DMS153 treated with DMSO at 0.1 percent for 48 hours (cell line): ENCODE measurements at regions not wholly inside any gene's neighbourhood (a gene's known extent, or its start where the extent isn't known, plus 50 kb on each side); places are given as distances from the start of the nearest gene placed in this dataset.
"Not testable (repeated sequence)": the region's sequence is repeated elsewhere in the genome, so short reads cannot be mapped to it uniquely, and the experiment has no call there.

ENCODE experiments used
- DNase-seq: peaks from one replicate; lab custom pipeline; 2025; ENCODE audit not compliant: unreplicated experiment; lab: John Stamatoyannopoulos, UW

DNA sequence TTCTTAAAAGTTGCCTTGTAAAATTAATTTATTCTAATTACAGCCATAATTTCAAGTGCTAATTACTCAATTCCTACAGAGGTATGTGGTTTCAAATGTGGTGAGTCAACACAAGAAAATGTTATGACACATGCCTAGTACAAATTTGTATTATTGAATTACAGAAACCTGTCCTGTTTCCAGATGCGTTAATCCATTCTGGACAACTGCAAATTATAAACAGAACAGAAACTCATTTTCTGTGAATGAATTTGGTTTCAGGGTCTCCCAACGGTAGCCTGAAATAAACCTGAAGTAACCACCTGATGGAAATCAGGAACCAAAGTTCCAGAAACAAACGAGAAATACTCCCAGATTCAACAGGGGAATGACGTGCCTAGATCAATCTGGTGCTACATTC lies 328.6 kb upstream of the F9 start:
- DNase-seq, result no peak

DNA sequence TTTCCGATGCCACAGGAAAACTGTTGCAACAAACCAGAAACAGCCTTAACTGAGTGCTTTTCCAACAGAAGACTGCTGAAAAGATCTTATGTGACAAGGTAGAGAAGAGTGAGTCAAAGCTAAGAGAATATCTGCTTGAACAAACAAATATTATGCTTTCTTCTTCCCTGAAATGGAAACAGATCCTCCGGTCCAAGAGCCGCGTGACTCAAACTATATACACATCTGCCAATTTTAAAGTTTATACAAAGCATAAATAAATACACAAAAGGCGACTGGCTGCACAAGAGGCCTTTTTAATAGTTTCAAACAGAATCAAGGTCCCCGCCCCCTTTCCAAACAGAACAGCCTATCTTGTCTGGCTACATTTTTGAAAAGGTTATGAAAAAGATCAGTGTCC lies 329.7 kb upstream of the F9 start:
- DNase-seq, result no peak

DNA sequence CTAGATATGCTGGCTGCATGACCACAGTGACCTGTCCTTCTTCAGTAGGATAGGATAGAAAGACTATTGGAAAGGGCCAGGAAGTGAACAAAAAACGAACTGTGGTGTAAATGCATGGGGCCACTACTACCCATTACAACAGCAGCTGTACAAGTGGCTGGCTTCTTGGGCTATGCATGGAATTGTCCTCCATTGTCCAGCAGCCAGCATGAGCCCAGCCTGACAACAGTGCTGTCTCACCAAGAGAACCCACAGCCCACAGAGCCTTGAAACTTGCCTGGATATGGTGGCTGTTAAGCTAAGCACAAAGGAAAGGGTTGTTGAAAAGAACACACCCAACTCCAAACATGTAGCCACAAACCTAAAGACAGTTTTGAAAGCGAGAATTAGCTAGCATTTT lies 330.2 kb upstream of the F9 start:
- DNase-seq, result no peak

DNA sequence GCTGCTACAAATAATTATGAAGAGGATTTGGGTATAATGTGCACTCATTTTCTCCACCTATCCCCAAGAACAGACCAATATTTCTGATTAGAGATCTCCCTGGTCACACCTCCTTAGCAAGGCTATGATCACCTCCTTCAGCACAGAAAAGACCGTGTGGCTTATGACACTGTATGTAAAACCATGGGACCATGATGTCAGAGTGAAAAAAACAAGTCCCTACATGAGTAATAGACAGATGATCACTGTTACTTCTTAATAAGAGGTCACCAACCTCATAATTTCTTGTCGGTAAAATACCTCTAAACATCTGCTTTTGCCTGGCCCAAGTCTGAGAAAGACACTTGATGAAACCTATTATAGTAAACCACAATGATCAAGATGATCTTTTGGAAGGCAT lies 330.6 kb upstream of the F9 start:
- no peak for DNase-seq

DNA sequence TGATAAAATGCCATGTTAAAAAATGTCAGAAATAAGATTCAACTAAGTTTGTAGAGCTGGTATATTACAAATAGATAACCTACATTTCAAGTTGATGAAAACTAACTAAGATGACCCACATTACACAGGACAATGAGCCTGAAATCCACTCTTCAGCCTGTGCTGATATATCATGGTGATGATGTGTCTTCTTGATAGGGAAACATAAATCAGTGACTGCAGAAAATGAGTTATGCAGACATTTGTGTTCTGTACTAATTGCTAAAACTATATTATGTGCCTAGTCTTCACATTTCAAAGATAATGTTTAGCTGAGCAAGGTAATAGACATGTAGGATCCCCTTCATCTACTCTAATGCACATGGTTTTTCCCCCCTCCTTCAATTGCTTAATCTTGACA lies 331.6 kb upstream of the F9 start:
- no peak for DNase-seq

DNA sequence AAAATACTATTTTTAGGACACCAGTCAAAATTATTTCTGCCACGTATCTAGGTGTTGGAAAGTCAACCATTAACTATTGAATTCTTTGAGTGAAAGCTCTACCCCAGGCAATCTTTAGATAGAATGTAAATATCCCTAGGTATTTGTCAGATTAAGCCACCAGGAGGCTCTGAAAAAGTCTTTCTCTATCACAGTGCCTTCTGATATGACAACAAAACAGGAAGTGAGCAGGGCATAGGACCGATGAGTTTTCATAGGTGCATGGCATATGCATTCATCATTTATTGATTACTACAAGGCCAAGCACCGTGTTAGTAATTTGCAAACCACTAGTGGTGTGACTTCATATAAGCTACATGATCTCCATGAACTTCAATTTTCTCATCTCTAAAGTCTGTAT lies 333.6 kb upstream of the F9 start:
- DNase-seq, result no peak

DNA sequence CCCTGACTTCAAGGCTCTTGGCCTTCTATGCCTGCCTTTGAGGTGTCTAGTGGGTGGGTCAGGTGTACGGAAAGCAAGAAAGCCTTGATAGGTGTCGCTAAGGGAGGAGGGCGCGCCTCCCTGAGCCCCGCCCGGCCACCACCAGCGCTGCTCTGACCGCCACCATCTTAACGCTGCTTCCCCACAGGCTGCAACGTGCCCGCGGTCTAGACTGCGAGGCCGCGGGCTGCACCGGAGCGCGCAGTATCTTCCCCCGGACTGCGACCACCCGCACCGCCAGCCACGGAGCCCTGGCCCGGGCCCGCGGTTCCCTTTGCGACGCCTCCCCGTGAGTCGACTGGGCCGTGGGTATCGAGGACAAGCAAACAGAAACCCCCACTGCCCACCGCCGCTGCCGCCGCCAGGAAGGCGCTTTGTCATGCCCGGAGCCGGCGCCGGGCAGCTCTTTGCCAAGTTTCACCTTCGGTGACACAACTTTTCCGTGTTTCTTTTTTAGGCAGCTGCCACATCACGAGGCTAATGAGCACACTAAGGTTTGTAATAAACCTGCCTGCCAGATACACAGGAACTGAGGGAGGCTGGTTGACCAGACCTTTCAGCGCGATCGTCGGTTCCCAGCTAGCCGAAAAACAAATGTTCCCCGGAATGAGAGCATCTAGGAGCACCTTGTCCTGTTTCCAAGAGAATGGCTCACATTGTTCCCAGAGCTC lies 335.8 kb upstream of the F9 start:
- DNase-seq, result no peak

DNA sequence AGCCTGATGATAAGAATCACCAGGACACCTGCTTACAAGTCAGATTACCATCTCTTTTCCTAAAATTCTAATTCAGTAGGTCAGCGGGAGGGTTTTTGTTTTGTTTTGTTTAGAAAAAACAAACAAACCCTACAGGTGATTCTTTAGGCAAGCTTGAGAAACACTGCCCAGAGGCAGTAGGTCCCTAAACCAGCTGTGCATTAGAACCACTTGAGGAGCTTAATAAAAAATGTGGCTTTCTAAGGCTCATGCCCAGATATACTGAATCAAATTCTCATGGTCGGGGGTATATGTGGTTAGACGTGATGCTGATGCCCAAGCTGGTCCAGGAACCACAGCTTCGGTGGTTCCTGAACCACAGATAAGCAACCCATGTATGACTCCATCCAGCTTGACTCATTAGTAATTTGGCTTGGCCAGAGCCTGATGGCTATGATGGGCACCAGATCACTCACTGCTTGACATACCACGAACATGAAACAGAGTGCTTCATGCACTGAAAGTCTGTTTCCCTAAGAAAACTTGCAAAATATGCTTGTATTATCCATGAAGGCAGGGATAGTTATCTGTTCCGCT lies 338.1 kb upstream of the F9 start:
- DNase-seq, result no peak

DNA sequence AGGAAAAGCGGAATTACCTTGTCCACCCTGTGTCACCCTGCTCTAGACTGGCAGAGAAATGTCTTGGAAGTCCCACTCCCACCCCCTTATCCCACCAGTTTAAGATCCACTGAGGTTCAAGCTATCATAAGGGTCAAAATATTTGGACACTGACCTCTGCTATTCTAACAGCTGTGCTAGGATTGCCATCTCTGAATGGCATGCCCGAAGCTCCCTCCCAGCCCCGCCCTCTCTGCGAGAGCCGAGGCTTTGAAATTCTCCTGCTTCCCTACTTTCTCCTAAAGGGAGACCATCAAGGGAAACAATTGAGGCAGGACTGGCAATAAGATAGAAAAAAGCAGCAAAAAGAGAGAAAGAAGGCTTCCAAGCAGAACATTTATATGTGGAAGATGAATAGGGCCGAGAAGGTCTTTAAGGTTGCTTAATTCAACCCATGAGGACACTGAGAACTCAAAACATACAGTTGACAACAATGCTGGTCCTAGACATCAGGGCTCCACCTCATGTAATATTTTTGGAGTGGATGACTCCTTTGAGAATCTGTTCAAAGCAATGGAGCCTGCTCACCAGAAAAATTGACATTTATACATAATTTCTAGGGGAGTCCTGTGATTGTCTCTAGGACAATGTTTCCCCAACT lies 338.7 kb upstream of the F9 start:
- no peak for DNase-seq

DNA sequence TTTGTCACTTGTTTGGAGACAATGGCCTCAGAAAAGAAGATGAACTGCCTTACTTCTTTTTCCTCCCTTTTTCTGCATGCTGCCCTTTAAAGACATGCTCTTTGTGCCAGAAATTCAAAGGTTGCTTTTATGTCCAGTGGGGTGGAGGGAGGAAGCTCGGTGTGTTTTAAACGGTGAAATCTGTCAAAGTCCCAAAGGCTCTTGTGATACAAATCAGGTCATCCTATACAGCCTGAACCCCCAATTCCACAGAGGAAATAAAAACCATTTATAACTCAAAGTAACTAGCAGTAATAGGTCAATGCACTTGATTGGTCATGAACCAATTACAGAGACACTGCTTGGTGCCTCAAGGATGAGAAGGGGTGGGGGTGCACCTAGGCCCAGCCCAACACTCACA lies 339.3 kb upstream of the F9 start:
- no peak for DNase-seq

DNA sequence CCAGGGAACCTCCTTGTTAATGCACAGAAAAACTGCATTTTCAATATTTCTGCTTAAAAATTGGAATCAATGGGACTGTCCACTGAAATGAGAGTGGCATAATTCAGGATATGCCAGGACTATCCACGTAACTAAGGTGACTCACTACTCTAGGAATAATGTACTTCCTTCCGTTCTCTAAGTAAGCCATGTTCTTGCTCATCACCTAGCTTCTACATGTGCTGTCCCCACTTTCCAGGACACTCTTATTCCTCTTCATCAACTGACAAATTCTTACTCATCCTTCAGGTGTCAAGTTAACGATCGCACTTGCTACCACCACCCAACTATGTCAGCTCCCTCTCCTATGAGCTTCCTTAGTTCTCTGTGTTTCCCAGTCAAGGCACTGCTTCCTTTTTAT lies 342.8 kb upstream of the F9 start:
- DNase-seq, result no peak

DNA sequence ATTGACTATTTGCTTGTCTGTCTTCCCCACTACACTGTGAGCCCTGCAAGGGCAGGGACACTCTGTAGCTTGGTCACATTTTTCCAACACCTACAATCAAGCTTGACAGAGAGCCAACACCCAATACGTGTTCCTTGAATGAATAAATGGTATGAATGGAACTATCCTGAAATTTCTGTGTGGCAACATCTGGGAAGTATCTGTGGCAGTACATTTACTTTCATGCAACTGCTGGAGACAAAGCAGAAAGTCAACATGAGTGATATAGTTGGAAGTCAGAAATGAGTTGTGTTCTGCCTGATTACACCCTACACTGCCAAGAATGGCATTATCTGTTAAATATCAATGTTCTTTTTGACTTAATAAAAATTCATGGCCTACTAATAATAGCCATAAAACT lies 343.5 kb upstream of the F9 start:
- DNase-seq, result no peak

DNA sequence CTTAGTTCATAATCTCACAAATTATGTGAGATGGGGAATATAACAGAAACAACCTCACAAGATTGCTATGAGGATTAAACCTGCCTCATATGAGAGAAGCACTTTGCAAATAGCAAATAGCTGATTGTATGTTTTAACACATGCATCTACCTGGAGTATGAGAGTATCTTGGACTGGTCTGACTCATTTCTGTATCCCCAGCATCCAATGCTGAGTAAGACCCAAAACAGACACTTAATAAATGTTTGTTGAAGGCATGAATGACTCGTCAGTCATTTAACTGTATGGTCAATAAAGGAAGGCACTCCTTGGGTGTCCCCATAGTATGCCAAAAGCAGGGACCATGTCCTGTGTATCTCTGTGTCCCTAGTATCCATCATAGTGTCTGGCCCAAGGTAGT lies 350.9 kb upstream of the F9 start:
- no peak for DNase-seq

DNA sequence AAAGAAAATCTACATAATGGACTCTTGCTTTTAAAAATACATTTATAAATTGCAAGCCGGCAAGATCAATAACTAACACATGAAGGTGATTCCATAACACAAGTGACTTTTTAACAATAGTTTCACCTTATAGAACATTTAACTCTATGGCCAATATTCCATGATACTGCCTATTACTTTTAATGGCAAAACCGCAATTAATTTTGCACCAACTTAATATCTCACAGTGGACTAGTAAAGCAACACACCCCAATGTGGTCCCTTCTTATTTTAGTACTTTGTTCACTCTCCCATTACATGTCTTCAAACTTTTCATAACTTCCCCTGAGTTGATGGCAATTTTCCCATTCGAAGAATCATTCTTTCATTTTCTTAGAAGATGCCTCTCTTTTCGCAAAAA lies 351.6 kb upstream of the F9 start:
- no peak for DNase-seq

DNA sequence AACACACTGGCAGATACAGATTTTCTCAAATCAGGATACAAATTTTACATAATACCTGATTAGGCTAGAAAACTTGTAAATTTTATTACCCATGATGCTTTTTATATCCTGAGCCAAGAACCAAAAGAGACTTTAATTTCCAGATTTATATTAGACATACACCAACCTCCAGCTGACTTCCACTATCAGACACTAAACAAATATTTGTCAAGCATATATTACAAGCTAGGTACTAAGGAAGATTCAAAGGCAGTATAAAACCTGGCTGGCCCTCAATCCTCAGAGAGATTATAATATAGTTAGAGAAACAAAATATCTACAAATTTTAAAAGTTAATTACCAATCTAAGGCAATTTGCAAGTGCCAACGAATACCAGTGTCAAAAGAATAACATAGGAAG lies 357.8 kb upstream of the F9 start:
- no peak for DNase-seq

DNA sequence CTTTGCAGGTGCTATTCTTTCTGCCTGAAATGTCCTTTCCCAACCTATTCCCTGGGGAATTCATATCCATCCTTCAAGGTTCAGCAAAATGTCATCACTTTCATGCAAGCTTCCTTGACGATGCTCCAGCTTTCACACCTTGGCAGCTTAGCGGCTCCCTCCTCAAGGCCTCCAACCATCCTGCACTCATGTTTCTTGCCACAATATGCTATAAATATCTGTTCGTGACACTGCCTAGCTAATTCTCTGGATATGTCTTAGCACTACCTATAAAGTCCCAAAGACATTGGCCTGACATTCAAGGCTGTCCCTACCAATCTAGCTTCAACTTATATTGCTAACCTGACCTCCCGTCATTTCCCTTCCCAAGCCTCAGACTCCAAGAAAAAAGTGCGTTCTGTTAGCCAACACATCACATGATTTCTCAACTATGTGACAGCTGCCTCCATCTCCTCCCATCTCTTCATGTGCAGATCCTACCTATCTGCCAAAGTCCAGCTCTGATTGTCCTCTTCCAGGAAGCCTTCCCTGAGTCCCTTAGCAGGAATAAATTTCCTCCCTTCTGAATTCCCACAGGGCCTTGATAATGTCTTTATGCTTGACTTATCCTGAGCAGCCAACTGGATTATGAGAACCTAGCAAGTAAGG lies 359.9 kb upstream of the F9 start:
- DNase-seq, result no peak

DNA sequence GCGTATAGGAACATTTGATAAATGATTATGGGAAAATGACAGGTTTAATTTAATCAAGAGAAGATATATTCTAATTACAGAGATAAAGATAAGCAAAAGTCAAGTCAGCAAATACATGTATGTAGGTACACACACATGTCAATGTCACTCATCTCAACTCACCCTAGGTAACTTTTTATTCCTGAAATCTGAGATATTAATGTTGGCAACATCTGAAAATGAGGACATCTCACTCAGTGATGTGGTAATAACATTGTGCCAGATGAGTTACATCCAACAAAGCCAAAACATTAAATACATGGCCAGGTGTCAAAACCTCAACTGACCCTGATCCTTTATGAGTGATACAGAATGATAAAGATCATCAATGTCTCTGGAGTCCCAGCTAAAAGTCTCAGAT lies 363.3 kb upstream of the F9 start:
- no peak for DNase-seq

DNA sequence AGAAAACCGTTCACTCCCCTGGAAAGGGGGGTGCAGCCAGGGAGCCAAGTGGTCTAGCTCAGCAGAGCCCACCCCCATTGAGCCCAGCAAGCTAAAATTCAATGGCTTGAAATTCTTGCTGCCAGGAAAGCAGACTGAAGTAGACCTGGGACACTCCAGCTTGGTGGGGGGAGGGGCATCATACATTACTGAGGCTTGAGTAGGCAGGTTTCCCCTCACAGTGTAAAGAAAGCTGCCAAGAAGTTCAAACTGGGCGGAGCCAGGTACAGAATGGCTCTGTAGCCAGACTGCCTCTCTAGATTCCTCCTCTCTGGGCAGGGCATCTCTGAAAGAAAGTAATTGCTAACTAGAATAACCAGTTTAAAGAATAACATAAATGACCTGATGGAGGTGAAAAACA lies 372.3 kb upstream of the F9 start:
- no peak for DNase-seq

DNA sequence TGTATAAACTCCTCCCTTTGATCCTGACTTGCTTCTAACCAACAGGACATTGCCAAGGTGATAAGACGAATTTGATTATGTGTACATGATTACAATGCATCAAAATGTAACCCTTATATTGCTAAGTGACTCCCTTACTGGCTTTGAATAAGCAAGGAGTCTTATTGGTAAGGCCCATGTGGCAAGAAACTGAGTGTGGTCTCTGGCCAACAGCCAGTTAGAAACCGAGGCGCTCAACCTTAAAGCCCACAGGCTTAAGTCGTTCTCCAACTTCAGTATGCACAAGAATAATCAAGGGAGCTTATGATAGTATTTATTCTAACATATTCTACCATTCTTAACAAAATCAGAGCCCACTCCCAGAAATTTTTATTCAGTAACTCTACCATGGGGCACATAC lies 374.2 kb upstream of the F9 start:
- no peak for DNase-seq

DNA sequence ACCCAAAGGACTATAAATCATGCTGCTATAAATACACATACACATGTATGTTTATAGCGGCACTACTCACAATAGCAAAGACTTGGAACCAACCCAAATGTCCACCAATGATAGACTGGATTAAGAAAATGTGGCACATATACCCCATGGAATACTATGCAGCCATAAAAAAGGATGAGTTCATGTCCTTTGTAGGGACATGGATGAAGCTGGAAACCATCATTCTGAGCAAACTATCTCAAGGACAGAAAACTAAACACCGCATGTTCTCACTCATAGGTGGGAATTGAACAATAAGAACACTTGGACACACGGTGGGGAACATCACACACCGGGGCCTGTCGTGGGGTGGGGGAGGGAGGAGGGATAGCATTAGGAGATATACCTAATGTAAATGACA lies 383.9 kb upstream of the F9 start:
- not testable (repeated sequence) for DNase-seq

DNA sequence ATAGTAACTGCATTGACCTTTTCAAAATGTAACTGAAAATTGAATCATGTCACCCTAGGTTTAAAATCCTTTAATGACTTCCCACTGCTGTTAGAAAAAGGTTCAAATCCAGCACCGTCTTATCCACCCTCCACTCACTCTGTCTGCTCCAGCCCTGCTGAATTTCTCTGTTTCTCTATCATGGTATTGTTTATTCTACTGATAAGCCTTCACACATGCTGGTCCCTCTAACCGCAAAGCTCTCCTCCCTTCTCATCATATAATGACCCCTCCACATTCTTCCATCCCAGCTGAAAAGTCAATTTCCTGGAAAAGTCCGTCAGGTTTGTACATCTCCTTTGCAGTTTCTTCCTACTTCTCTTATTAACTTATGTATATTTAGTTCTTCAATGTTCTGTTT lies 389.2 kb upstream of the F9 start:
- no peak for DNase-seq

DNA sequence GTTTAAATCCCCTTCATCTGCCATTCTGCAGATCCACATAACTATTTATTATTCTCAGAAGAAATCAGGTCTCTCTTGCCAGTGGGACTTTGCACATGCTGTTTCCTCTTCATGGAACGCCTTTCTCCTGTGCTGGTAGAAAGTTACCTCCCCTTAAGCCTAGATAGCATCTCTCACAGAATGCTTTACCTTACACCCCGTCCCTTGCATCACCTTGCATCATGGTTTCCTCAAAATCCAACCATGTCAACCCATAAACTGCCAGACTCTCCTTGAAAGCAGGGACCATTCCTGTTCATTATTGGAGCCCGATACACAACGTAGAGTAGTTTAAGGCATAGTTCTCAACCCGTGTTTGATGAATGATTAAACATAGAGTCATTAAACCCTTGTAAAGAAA lies 396.2 kb upstream of the F9 start:
- no peak for DNase-seq
